ENCODE measurements at regions not wholly inside any gene's neighbourhood (a gene's known extent, or its start where the extent isn't known, plus 50 kb on each side); places are given as distances from the start of the nearest gene placed in this dataset.

DNA sequence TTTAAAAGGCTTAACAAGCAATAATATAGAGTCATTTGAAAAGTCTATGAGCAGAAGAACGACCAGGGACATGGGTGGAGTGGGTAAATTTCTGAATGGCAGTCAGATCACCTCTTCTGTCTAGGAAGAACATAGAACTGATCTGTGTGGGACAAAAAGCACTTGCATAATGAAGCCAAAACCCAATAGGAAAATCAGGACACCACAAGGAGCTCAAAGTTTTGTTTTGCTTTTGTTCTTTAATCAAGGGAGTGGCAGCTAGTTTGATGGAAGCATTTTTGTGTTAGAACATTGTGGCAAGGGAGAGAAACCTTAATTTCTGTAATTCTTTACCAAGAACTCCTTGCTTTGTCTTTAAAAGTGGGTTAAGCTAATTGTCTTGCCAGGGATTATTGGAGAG lies 240.2 kb upstream of the TANK start:
- DNase-seq (no peak), ATAC-seq (no peak)
- Mint-ChIP-seq H3K27me3 (ENCODE audit: low read depth in 2 of 2) (peaks cover 0 to 5% of the 10 kb centered on the region in 2 donors), H3K4me1 (no peaks in the 10 kb centered on the region), H3K4me3 (no peak overlapping the region), H3K27ac (no peak overlapping the region), H3K9me3 (no peaks in the 10 kb centered on the region), H3K36me3 (no peaks in the 10 kb centered on the region)
- no peaks in the 10 kb centered on the region for H3K36me3 ChIP-seq (ENCODE audit: control insufficient read depth, insufficient read depth, low read length)
- TF ChIP-seq, protein P1, sequence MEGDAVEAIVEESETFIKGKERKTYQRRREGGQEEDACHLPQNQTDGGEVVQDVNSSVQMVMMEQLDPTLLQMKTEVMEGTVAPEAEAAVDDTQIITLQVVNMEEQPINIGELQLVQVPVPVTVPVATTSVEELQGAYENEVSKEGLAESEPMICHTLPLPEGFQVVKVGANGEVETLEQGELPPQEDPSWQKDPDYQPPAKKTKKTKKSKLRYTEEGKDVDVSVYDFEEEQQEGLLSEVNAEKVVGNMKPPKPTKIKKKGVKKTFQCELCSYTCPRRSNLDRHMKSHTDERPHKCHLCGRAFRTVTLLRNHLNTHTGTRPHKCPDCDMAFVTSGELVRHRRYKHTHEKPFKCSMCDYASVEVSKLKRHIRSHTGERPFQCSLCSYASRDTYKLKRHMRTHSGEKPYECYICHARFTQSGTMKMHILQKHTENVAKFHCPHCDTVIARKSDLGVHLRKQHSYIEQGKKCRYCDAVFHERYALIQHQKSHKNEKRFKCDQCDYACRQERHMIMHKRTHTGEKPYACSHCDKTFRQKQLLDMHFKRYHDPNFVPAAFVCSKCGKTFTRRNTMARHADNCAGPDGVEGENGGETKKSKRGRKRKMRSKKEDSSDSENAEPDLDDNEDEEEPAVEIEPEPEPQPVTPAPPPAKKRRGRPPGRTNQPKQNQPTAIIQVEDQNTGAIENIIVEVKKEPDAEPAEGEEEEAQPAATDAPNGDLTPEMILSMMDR (IDR thresholded peaks at IDR 0.05), result no peak
- no peaks in the 10 kb centered on the region for H3K4me1 ChIP-seq (ENCODE audit: control insufficient read depth, insufficient read depth, low read length)
- peaks cover 2% of the 10 kb centered on the region for H3K27me3 ChIP-seq (ENCODE audit: control insufficient read depth, insufficient read depth, low read length)
- H3K4me3 ChIP-seq (ENCODE audit: low read length), result no peak overlapping the region
- no peak overlapping the region for H3K27ac ChIP-seq (ENCODE audit: low read length)
- WGBS (ENCODE audit: insufficient coverage), result 62% methylated on average over 1 of the region's 1 CpG
- intact Hi-C loops (cut with micrococcal nuclease), result no loop called here
- no peaks in the 10 kb centered on the region for H3K9me3 ChIP-seq (ENCODE audit: control insufficient read depth, insufficient read depth, low read length)

DNA sequence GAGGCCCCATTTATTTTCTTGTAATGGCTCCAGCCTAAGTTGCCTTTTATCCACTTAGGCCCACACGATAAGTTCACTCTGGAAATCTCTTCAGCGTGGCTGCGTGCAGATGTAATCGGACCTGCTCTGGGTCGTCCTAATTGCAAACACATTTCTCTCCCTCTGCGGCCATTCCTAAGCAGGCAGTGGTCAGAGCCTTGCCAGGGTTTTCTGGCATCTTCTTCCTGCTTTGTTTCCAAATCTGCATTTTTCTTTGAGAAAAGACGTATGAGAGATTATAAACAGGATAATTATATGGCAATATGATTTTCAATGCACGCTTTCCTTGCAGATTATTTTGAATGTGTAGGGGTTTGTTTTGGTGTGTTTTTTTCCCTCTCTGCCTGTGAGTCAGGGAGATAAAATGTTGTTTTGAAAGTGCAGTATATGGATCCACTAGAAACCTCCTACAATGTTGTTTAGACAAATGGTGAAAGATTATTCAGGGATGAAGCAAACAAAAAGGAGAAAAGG lies 239.4 kb upstream of the TANK start:
- Histone ChIP-seq H3K4me3 (ENCODE audit: low read length) (no peak overlapping the region), H3K27me3 (ENCODE audit: control insufficient read depth, insufficient read depth, low read length) (peaks cover 2% of the 10 kb centered on the region), H3K4me1 (ENCODE audit: control insufficient read depth, insufficient read depth, low read length) (no peaks in the 10 kb centered on the region), H3K36me3 (ENCODE audit: control insufficient read depth, insufficient read depth, low read length) (no peaks in the 10 kb centered on the region), H3K27ac (ENCODE audit: low read length) (no peak overlapping the region), H3K9me3 (ENCODE audit: control insufficient read depth, insufficient read depth, low read length) (no peaks in the 10 kb centered on the region)
- peaks cover 0 to 5% of the 10 kb centered on the region in 2 donors for H3K27me3 Mint-ChIP-seq (ENCODE audit: low read depth in 2 of 2)
- TF ChIP-seq, protein P1 (IDR thresholded peaks at IDR 0.05), result no peak
- no peaks in the 10 kb centered on the region for H3K4me1 Mint-ChIP-seq
- H3K27ac Mint-ChIP-seq, result no peak overlapping the region
- H3K9me3 Mint-ChIP-seq, result no peaks in the 10 kb centered on the region
- no peaks in the 10 kb centered on the region for H3K36me3 Mint-ChIP-seq
- H3K4me3 Mint-ChIP-seq, result no peak overlapping the region
- WGBS (ENCODE audit: insufficient coverage), result 95% methylated on average over 8 of the region's 8 CpGs
- no peak for DNase-seq
- ATAC-seq, result no peak
- intact Hi-C loops (cut with micrococcal nuclease), result no loop called here

DNA sequence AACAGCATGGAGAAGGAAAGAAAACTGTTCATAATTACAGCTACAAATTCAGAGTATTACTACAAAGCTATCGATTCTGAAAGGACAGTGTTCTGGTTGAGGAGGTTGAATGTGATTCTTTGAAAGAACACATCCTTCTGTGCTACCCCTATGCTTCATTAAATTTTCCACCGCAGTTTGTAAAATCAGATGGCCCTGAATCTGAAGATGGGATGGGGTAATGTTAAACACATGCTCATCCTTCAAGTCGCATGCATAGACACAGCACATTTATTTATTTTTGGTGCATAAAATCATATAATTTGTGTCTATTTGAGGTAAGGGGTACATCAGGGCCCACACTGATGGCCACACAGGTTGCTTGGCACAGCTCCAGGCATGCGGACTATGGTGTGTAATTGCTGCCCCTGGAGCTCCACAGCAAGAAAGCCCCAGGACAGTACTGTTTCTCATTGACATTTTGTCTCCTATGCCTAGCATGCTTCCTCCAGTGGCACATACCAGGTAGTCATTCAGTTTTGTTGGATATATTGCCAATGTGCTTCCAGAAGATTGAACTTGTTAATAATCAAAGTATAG lies 238.8 kb upstream of the TANK start:
- no peak overlapping the region for H3K4me3 ChIP-seq (ENCODE audit: low read length)
- intact Hi-C loops (cut with micrococcal nuclease), result no loop called here
- DNase-seq, result no peak
- H3K4me1 ChIP-seq (ENCODE audit: control insufficient read depth, insufficient read depth, low read length), result no peaks in the 10 kb centered on the region
- Mint-ChIP-seq H3K36me3 (no peaks in the 10 kb centered on the region), H3K4me3 (no peak overlapping the region), H3K27ac (no peak overlapping the region), H3K27me3 (ENCODE audit: low read depth in 2 of 2) (peaks cover 0 to 5% of the 10 kb centered on the region in 2 donors), H3K4me1 (no peaks in the 10 kb centered on the region), H3K9me3 (no peaks in the 10 kb centered on the region)
- 97% methylated on average over 3 of the region's 4 CpGs for WGBS (ENCODE audit: insufficient coverage)
- peaks cover 2% of the 10 kb centered on the region for H3K27me3 ChIP-seq (ENCODE audit: control insufficient read depth, insufficient read depth, low read length)
- no peaks in the 10 kb centered on the region for H3K36me3 ChIP-seq (ENCODE audit: control insufficient read depth, insufficient read depth, low read length)
- TF ChIP-seq, protein P1 (IDR thresholded peaks at IDR 0.05), result no peak
- ATAC-seq, result no peak
- H3K27ac ChIP-seq (ENCODE audit: low read length), result no peak overlapping the region
- H3K9me3 ChIP-seq (ENCODE audit: control insufficient read depth, insufficient read depth, low read length), result no peaks in the 10 kb centered on the region

DNA sequence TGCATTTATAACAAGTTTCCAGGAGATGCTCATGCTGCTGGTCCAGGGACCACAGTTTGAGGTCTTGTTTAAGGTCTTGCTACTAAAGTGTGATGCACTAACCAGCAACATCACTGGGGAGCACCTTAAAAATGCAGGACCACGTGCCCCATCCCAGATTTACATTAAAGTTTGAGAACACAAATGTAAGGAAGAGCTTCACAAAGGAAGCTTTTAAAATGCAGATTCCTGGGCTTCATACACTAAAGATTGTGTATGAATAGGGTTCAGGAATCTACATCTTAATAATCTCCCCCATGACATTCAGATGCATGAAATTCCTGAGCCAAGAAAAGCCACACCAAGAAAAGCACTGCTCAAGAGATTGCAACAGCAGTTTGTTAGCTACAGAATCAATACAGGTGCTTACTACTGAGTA lies 235.3 kb upstream of the TANK start:
- ATAC-seq, result no peak

More for the DNA sequence above, 235.3 kb upstream of the TANK start:
- Histone ChIP-seq H3K9me3 (ENCODE audit: control insufficient read depth, insufficient read depth, low read length) (no peaks in the 10 kb centered on the region), H3K4me3 (ENCODE audit: low read length) (no peak overlapping the region), H3K27me3 (ENCODE audit: control insufficient read depth, insufficient read depth, low read length) (no peaks in the 10 kb centered on the region), H3K27ac (ENCODE audit: low read length) (no peak overlapping the region), H3K4me1 (ENCODE audit: control insufficient read depth, insufficient read depth, low read length) (no peaks in the 10 kb centered on the region), H3K36me3 (ENCODE audit: control insufficient read depth, insufficient read depth, low read length) (no peaks in the 10 kb centered on the region)
- Mint-ChIP-seq H3K36me3 (no peaks in the 10 kb centered on the region), H3K4me3 (no peak overlapping the region), H3K4me1 (no peaks in the 10 kb centered on the region), H3K9me3 (no peaks in the 10 kb centered on the region), H3K27me3 (ENCODE audit: low read depth in 2 of 2) (peaks cover 0 to 5% of the 10 kb centered on the region in 2 donors), H3K27ac (no peak overlapping the region)
- TF ChIP-seq, protein P1 (IDR thresholded peaks at IDR 0.05), result no peak
- DNase-seq, result no peak
- intact Hi-C loops (cut with micrococcal nuclease), result no loop called here
- 86% methylated on average over 1 of the region's 1 CpG for WGBS (ENCODE audit: insufficient coverage)

Data from natural killer cell (primary cell).